Hepatocyte (in vitro differentiated cells): ENCODE measurements at regions not wholly inside any gene's neighbourhood (a gene's known extent, or its start where the extent isn't known, plus 50 kb on each side); places are given as distances from the start of the nearest gene placed in this dataset.

Experiments
- CTCF ChIP-seq: fragments of 200-600 bp; sonication (generic); IDR thresholded peaks from 2 replicates; pipeline ENCODE4 v1.5.1; 2016; ENCODE audit warnings: antibody characterized with exemption, mild to moderate bottlenecking; ENCODE audit not compliant: poor library complexity
- EZH2 ChIP-seq: fragments of 200-600 bp; sonication (generic); IDR thresholded peaks from 2 replicates; pipeline ENCODE4 v1.6.1; 2016; ENCODE audit warnings: antibody characterized with exemption, mild to moderate bottlenecking, borderline replicate concordance
- EZH2phosphoT487 ChIP-seq: fragments of 200-600 bp; sonication (generic); IDR thresholded peaks from one replicate; pipeline ENCODE4 v1.6.1; 2018; ENCODE audit warnings: antibody characterized with exemption, mild to moderate bottlenecking, low read depth, moderate library complexity; ENCODE audit not compliant: unreplicated experiment, severe bottlenecking

- TF ChIP-seq EZH2phosphoT487 (no peak), CTCF (no peak), EZH2 (no peak)
These were observed 396.0 kb upstream of the SMIM21 start for GRCh38 chr18:75823471-75823870.
